ENCODE measurements at regions not wholly inside any gene's neighbourhood (a gene's known extent, or its start where the extent isn't known, plus 50 kb on each side); places are given as distances from the start of the nearest gene placed in this dataset.

GRCh38 chr18:64850791-64851190, 701.9 kb upstream of the LINC00305 start:
- TF ChIP-seq CTCF (IDR thresholded peaks at IDR 0.05; ENCODE audit: poor library complexity) = no peak
- TF ChIP-seq EZH2 (IDR thresholded peaks at IDR 0.05; ENCODE audit: borderline replicate concordance) = no peak

Data from hepatocyte (in vitro differentiated cells).